Urinary bladder (tissue), 3 donors: ENCODE measurements at regions not wholly inside any gene's neighbourhood (a gene's known extent, or its start where the extent isn't known, plus 50 kb on each side); places are given as distances from the start of the nearest gene placed in this dataset.

Experiments used
- DNase-seq: peaks from one replicate; pipeline ENCODE4 v3.0.0-alpha.2; 2015; ENCODE audit errors: extremely low spot score
- H3K27ac ChIP-seq: one replicate; pipeline ENCODE4 v1.5.1; 2013; ENCODE audit warnings: low read depth, mild to moderate bottlenecking, moderate library complexity
- H3K36me3 ChIP-seq: one replicate; pipeline ENCODE4 v1.6.1; 2013; ENCODE audit warnings: mild to moderate bottlenecking, moderate library complexity; ENCODE audit not compliant: insufficient read depth
- H3K4me1 ChIP-seq: one replicate; pipeline ENCODE4 v1.6.1; 2013; ENCODE audit warnings: mild to moderate bottlenecking, moderate library complexity; ENCODE audit not compliant: insufficient read depth
- H3K4me3 ChIP-seq: one replicate; pipeline ENCODE4 v1.5.1; 2013; ENCODE audit warnings: low read depth, low read length
- WGBS: extraction: QIAGEN DNeasy Blood & Tissue Kit; methylation state at CpG from one replicate; pipeline ENCODE4 v1.1.7; 2013; 5-methylcytosine and 5-hydroxymethylcytosine counted together
- donor health status: healthy with polysubstance abuse.
- donor health status: healthy.

- no peak overlapping the region for H3K4me3 ChIP-seq
- DNase-seq = no peak
- H3K36me3 ChIP-seq = no peaks in the 10 kb centered on the region
- whole genome bisulfite sequencing = 85% methylated on average over 5 of the region's 5 CpGs
- no peak overlapping the region for H3K27ac ChIP-seq
- H3K4me1 ChIP-seq = no peaks in the 10 kb centered on the region
Observed at GRCh38 chr2:104698276-104698675, 155.6 kb upstream of the POU3F3 start.

GRCh38 chr2:104701411-104701911 is 152.5 kb upstream of the POU3F3 start:
- H3K36me3 ChIP-seq = no peaks in the 10 kb centered on the region
- H3K4me1 ChIP-seq = no peaks in the 10 kb centered on the region
- DNase-seq = no peak
- WGBS = 76% methylated on average over 19 of the region's 19 CpGs
- H3K4me3 ChIP-seq = no peak overlapping the region
- no peak overlapping the region for H3K27ac ChIP-seq

- H3K4me3 ChIP-seq = no peak overlapping the region
- no peaks in the 10 kb centered on the region for H3K36me3 ChIP-seq
- H3K4me1 ChIP-seq = no peaks in the 10 kb centered on the region
- 35% methylated on average over 11 of the region's 11 CpGs for WGBS
- no peak overlapping the region for H3K27ac ChIP-seq
- no peak for DNase-seq
Observed at GRCh38 chr2:104702031-104702850, 151.7 kb upstream of the POU3F3 start.

- no peak for DNase-seq
- 49% methylated on average over 8 of the region's 8 CpGs for WGBS
- Histone ChIP-seq H3K36me3 (no peaks in the 10 kb centered on the region), H3K4me3 (no peak overlapping the region), H3K27ac (no peak overlapping the region), H3K4me1 (no peaks in the 10 kb centered on the region)
Observed at GRCh38 chr2:104703669-104704068, 150.2 kb upstream of the POU3F3 start.

- no peak for DNase-seq
- 80% methylated on average over 16 of the region's 16 CpGs for WGBS
- Histone ChIP-seq H3K27ac (no peak overlapping the region), H3K36me3 (no peaks in the 10 kb centered on the region), H3K4me1 (no peaks in the 10 kb centered on the region), H3K4me3 (no peak overlapping the region)
Observed at GRCh38 chr2:104704496-104705245, 149.2 kb upstream of the POU3F3 start.

GRCh38 chr2:104707056-104707455 is 146.9 kb upstream of the POU3F3 start:
- H3K36me3 ChIP-seq = no peaks in the 10 kb centered on the region
- no peak overlapping the region for H3K4me3 ChIP-seq
- 67% methylated on average over 5 of the region's 5 CpGs for WGBS
- no peak for DNase-seq
- H3K27ac ChIP-seq = no peak overlapping the region
- H3K4me1 ChIP-seq = no peaks in the 10 kb centered on the region

GRCh38 chr2:104708967-104709366 is 144.9 kb upstream of the POU3F3 start:
- H3K27ac ChIP-seq = no peak overlapping the region
- no peaks in the 10 kb centered on the region for H3K36me3 ChIP-seq
- no peak for DNase-seq
- WGBS = 88% methylated on average over 3 of the region's 3 CpGs
- H3K4me3 ChIP-seq = no peak overlapping the region
- H3K4me1 ChIP-seq = no peaks in the 10 kb centered on the region

- H3K36me3 ChIP-seq = no peaks in the 10 kb centered on the region
- 86% methylated on average over 4 of the region's 4 CpGs for WGBS
- no peak overlapping the region for H3K27ac ChIP-seq
- no peak overlapping the region for H3K4me3 ChIP-seq
- no peaks in the 10 kb centered on the region for H3K4me1 ChIP-seq
- no peak for DNase-seq
Observed at GRCh38 chr2:104716061-104716460, 137.9 kb upstream of the POU3F3 start.

- H3K4me3 ChIP-seq = no peak overlapping the region
Observed at GRCh38 chr2:104733226-104733943, 120.5 kb upstream of the POU3F3 start.

GRCh38 chr2:104734937-104735586 is 118.9 kb upstream of the POU3F3 start:
- no peak overlapping the region for H3K4me3 ChIP-seq
- H3K36me3 ChIP-seq = no peaks in the 10 kb centered on the region
- 67% methylated on average over 6 of the region's 6 CpGs for WGBS
- no peak for DNase-seq
- no peak overlapping the region for H3K27ac ChIP-seq
- no peaks in the 10 kb centered on the region for H3K4me1 ChIP-seq

More at GRCh38 chr2:104733226-104733943, 120.5 kb upstream of the POU3F3 start:
- H3K27ac ChIP-seq = no peak overlapping the region
- 66% methylated on average over 6 of the region's 6 CpGs for WGBS
- H3K4me1 ChIP-seq = no peaks in the 10 kb centered on the region
- DNase-seq = no peak
- H3K36me3 ChIP-seq = no peaks in the 10 kb centered on the region

- Histone ChIP-seq H3K36me3 (no peaks in the 10 kb centered on the region), H3K4me1 (no peaks in the 10 kb centered on the region), H3K4me3 (no peak overlapping the region), H3K27ac (no peak overlapping the region)
- no peak for DNase-seq
- WGBS = 87% methylated on average over 7 of the region's 7 CpGs
Observed at GRCh38 chr2:104736026-104736425, 117.9 kb upstream of the POU3F3 start.

- Histone ChIP-seq H3K4me1 (no peaks in the 10 kb centered on the region), H3K27ac (no peak overlapping the region), H3K36me3 (no peaks in the 10 kb centered on the region), H3K4me3 (no peak overlapping the region)
- no peak for DNase-seq
- WGBS = 88% methylated on average over 3 of the region's 3 CpGs
Observed at GRCh38 chr2:104741860-104742259, 112.1 kb upstream of the POU3F3 start.

GRCh38 chr2:104744537-104744936 is 109.4 kb upstream of the POU3F3 start:
- WGBS = 81% methylated on average over 6 of the region's 6 CpGs

More at GRCh38 chr2:104744537-104744936, 109.4 kb upstream of the POU3F3 start:
- no peak for DNase-seq
- H3K4me1 ChIP-seq = no peaks in the 10 kb centered on the region
- no peak overlapping the region for H3K27ac ChIP-seq
- no peaks in the 10 kb centered on the region for H3K36me3 ChIP-seq
- H3K4me3 ChIP-seq = no peak overlapping the region
